Mononuclear cell (primary cell): ENCODE measurements at regions not wholly inside any gene's neighbourhood (a gene's known extent, or its start where the extent isn't known, plus 50 kb on each side); places are given as distances from the start of the nearest gene placed in this dataset.

Experiments
- H3K27me3 ChIP-seq: 2 replicates; pipeline ENCODE4 v1.6.0; 2011; ENCODE audit warnings: low read length, control low read depth; ENCODE audit not compliant: insufficient read depth
- H3K4me1 ChIP-seq: 2 replicates; pipeline ENCODE4 v1.5.1; 2011; ENCODE audit warnings: mild to moderate bottlenecking, low read length, control low read depth; ENCODE audit not compliant: insufficient read depth
- H3K4me3 ChIP-seq: 2 replicates; pipeline ENCODE4 v1.5.1; 2011; ENCODE audit warnings: mild to moderate bottlenecking, low read length, moderate library complexity
- H3K9me3 ChIP-seq: 2 replicates; pipeline ENCODE4 v1.5.1; 2011; ENCODE audit warnings: low read depth, mild to moderate bottlenecking, control low read depth, low read length

DNA sequence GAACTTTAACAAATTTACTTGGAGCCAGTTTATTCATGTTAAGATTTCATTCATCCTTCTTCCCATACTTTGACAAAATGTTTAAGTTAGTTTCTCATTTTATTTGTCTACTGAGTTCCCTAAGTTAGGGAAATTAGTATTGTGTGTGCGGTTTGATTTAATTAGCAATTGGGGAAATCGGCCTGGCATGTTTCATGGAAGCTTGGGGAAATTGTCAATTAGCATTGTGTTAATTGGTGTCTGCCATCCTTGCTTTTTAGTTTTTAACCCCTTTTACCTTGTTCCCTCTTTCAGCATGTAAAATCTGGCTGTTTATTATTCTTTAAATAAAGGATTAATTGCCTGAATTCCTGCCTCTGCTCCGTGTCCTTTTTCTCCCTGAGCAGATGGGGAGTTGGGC, 279.6 kb downstream of the BCL11A start:
- no peaks in the 10 kb centered on the region for H3K27me3 ChIP-seq
- H3K4me1 ChIP-seq: no peaks in the 10 kb centered on the region
- peaks cover 4% of the 10 kb centered on the region for H3K9me3 ChIP-seq
- H3K4me3 ChIP-seq: no peak overlapping the region

DNA sequence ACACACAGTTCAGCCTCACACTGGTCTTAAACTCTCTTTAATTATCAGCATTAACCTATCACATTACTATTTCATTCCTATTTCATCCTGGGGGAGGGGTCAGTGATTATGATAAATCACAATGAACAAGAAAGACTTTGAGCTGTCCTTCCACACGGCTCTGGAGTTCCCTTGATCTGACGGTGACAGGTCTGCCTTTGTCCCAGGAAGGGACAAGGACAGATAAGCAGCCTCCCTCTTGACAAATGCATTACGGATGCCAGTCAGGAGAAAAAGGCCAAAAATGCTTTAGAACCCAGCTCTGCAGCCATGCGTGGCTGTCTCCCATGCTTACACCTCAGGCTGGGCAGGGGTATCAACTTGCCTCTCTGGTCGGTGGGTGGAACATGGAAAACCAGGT, 281.7 kb downstream of the BCL11A start:
- Histone ChIP-seq H3K4me3 (no peak overlapping the region), H3K27me3 (no peaks in the 10 kb centered on the region), H3K4me1 (no peaks in the 10 kb centered on the region), H3K9me3 (peaks cover 4% of the 10 kb centered on the region)

DNA sequence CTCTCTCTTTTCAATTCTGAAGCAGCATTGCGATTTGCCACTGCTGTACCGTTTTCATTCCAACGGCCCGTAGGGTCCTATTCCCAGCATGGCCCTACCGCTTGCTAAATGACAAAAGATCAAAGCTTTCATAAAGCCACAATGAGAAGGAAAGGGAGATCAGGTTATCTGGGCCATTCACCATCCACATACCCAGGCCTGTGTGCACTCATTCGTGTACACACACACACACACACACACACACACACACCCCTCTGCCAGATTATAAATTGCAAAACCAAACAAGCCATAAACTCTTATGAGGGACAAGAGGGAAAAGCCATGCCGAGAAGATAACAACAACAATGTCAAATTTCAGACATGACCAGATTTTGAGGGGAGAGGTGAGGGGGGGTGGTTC, 282.3 kb downstream of the BCL11A start:
- H3K4me3 ChIP-seq: no peak overlapping the region
- no peaks in the 10 kb centered on the region for H3K4me1 ChIP-seq
- H3K9me3 ChIP-seq: peaks cover 4% of the 10 kb centered on the region
- no peaks in the 10 kb centered on the region for H3K27me3 ChIP-seq

DNA sequence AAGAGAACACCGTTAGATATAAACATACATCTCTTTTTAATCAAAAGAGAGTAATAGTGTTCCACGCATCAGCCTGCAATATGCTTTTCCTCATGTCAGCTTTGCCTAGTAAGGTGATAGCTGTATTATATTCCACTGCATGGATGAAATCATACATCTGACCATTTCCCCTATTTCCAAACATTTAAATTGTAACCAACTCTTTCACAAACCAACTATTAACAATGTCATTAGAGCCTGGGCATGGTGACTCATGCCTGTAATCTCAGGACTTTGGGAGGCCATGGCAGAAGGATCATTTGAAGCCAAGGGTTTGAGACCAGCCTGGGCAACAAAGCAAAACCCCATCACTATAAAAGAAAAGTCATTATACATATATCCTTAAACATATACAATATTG, 284.8 kb downstream of the BCL11A start:
- H3K9me3 ChIP-seq: no peaks in the 10 kb centered on the region
- H3K27me3 ChIP-seq: no peaks in the 10 kb centered on the region
- H3K4me3 ChIP-seq: no peak overlapping the region
- H3K4me1 ChIP-seq: no peaks in the 10 kb centered on the region

DNA sequence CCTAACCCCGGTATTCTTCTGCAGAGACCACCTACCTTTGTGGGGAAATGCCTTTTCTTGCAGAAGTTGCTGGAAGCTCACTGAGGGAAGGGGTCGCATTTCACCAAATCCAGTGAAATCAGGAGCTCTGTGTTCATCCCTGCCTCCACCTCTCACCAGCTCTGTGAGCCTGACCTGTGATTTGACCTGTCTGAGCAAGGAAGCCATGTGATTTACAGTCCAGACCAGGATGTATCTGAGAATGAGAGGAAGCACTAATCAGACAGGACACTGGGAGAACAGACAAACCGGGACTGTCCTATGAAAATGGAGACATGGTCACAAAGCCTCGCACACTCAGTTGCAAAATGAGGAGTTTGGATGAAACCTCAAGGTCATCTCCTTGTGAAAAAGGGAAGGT, 285.4 kb downstream of the BCL11A start:
- Histone ChIP-seq H3K27me3 (no peaks in the 10 kb centered on the region), H3K4me1 (no peaks in the 10 kb centered on the region), H3K9me3 (no peaks in the 10 kb centered on the region), H3K4me3 (no peak overlapping the region)

DNA sequence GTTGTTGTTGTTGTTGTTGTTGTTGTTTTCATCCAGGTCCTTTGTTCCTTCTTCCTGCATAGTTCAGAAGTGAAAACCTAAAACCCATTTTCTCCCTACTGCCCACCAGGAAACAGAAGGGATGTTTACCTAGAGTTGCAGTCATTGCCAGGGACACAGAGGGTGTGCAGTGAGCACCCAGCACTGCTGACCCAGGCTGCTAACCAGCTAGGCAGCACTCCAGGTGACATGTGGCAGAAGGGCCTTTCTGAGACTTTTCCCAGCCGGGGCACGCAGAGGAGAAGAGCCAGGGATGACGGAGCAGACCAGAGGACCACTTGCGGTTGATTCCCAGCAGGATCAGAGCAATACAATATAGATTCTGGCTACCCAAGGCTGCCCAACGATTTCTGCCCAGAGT, 286.3 kb downstream of the BCL11A start:
- Histone ChIP-seq H3K27me3 (no peaks in the 10 kb centered on the region), H3K4me1 (no peaks in the 10 kb centered on the region), H3K4me3 (no peak overlapping the region), H3K9me3 (no peaks in the 10 kb centered on the region)

DNA sequence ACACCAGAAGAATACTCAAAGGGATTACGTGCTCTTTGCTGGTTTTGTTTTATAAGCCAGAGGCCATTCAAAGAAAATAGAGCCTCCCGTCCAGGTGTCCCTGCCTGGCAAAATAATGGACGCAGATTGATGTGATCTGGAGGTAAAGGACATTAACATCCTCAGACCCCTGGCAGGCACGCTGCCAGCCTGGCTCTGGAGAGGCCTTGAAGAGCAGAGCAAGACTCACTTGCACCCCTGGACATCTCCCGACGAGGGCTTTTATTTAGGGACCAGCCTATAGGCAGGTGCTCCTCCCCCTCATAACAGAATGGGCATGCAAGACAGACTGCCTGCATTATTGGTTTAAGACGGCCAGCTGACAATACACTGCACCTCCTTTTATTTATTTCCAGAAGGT, 291.3 kb downstream of the BCL11A start:
- H3K27me3 ChIP-seq: no peaks in the 10 kb centered on the region
- no peaks in the 10 kb centered on the region for H3K9me3 ChIP-seq
- H3K4me3 ChIP-seq: no peak overlapping the region
- H3K4me1 ChIP-seq: peaks cover 3% of the 10 kb centered on the region

DNA sequence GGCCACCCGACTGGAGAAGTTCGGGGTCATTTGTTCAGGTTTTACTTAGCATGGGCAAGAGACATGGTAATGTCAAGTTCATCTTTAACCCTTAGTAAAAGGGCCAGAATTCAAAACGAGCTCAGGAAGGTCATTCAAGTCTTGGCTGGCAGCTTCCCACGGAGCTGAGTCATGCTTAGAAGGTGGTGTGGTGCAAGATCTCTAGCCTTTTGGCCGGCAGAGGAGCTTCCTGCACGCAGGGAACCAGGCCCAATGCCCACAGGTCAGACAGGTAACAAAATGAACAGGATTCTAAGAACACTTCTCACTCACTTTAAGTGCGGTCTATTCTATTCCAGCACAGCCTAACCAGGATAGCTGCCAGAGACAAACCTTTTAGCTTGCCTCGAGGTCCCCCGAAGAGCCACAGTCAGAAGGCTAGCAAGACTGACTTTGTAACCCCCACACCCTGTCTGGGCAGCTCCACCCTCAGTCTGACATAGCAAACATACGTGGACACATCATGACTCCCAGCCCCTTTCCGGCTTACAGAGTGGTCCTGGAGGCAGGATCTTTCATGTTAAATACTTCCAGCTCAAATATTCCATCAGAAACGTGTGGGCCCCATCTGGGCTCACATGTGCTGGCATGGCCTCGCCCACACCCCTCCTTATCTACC, 292.7 kb downstream of the BCL11A start:
- Histone ChIP-seq H3K4me1 (peaks cover 3% of the 10 kb centered on the region), H3K4me3 (no peak overlapping the region), H3K27me3 (no peaks in the 10 kb centered on the region), H3K9me3 (no peaks in the 10 kb centered on the region)

DNA sequence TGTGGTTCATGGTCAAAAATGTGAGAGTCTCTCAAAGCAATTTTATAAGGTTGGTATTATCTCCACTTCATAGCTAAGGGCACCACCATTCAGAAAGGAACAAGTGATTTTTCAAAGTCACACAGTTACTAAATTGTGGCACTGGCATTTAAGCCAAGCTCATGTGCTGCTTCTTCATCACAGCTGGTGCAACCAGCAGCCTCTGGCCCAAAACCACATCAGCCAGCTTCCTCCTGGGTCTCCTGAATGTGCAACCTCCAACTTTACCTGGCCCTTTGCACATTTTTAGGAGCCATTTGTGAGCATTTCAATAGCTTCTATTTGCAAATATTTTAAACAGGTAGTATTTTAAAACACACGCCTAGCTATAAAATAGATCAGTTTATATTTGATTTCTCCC, 293.7 kb downstream of the BCL11A start:
- peaks cover 3% of the 10 kb centered on the region for H3K4me1 ChIP-seq
- no peaks in the 10 kb centered on the region for H3K27me3 ChIP-seq
- no peak overlapping the region for H3K4me3 ChIP-seq
- H3K9me3 ChIP-seq: no peaks in the 10 kb centered on the region

DNA sequence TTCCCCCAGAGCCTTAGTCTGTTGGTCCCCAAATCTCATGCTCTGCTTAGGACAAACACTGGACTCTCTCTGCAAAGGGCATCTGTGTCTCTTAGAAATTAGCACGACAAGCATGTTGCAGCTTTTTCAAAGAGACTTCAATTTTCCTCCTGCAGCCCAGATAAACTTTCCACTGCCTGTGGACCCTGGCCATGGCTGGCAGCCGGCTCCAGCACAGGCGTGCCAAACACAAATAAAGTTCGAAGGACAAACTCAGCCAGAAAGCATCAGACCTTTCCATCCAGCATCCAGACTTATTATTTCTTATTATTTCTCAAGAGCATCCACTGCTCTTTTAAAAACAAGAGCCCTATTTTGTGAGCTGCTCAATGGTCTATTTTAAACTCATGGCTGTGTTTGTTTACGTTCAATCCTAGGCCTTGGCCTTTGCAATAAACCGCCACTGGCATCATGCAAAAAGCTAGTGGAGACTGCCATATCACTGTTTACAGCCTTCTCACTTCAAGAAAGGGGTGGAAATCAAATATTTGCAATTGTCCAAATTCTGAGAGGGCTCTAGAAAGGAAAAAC, 300.8 kb downstream of the BCL11A start:
- no peak overlapping the region for H3K4me3 ChIP-seq
- no peaks in the 10 kb centered on the region for H3K9me3 ChIP-seq
- no peaks in the 10 kb centered on the region for H3K27me3 ChIP-seq
- no peaks in the 10 kb centered on the region for H3K4me1 ChIP-seq

DNA sequence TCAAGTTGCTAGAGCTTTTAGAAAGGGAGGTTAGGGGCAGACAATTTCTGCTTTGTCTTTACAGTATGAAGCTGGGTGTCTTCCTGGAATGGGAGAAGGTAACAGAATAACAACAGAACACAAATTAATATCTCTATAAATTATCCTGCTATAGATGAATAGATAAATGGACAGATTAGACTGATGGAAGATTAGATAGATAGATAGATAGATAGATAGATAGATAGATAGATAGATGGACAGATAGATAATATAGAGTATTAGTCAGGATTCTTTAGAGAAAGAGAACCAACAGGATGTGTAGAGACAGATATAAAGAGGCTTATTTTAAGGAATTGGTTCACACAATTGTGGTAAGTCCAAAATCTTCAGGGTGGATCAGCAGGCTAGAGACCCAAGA, 302.2 kb downstream of the BCL11A start:
- Histone ChIP-seq H3K27me3 (no peaks in the 10 kb centered on the region), H3K9me3 (no peaks in the 10 kb centered on the region), H3K4me1 (no peaks in the 10 kb centered on the region), H3K4me3 (no peak overlapping the region)

DNA sequence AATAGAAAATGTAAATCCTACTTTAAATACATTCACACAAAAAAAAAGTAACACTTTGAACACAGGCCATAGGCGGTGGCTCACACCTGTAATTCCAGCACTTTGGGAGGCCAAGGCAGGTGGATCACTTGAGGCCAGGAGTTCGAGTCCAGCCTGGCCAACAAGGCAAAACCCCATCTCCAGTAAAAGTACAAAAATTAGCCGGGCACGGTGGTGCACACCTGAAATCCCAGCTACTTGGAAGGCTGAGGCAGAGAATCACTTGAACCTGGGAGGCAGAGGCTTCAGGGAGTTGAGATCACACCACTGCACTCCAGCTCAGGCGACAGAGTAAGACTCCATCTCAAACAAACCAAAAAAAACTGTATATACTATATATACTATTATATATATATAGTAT, 303.6 kb downstream of the BCL11A start:
- Histone ChIP-seq H3K4me1 (no peaks in the 10 kb centered on the region), H3K4me3 (no peak overlapping the region), H3K9me3 (no peaks in the 10 kb centered on the region), H3K27me3 (no peaks in the 10 kb centered on the region)

DNA sequence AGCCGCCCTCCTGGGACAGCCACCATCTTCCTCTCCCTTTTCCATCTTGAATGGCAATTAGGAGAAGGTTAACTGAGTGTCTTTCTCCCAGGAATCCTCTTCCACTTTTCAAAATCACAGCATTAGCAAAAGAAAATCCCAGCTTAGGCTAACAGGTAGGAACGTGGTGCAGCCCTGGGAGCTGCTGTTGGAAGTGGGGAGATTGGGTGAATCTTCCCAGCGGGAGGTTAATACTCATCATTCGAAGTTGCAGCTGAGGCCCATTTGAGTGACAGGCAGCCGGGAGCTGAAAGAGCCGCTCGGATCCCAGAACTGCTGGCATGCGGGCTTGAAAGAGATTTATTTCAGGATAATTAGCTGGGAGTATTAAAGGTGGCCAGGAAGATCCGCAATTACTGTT, 306.0 kb downstream of the BCL11A start:
- Histone ChIP-seq H3K9me3 (no peaks in the 10 kb centered on the region), H3K4me1 (no peaks in the 10 kb centered on the region), H3K27me3 (no peaks in the 10 kb centered on the region), H3K4me3 (no peak overlapping the region)

DNA sequence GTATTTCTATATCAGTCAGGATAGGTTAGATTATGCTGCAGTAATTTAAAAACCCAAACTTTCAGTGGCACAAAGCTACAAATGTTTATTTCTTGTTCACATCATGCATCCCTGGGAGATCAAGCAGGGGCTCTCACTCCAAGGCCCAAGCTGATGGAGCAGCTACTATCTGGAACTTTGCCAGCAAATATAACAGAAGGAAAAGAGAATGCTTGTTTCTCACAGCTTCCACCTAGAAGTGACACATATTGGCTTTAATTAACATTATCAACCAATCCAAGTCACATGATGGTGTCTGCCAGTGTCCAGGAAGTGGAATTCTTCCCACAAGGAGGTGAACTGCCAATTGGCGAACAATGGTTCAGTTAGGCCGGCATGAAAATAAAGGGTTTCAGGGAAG, 306.9 kb downstream of the BCL11A start:
- Histone ChIP-seq H3K9me3 (no peaks in the 10 kb centered on the region), H3K4me1 (no peaks in the 10 kb centered on the region), H3K4me3 (no peak overlapping the region), H3K27me3 (no peaks in the 10 kb centered on the region)

DNA sequence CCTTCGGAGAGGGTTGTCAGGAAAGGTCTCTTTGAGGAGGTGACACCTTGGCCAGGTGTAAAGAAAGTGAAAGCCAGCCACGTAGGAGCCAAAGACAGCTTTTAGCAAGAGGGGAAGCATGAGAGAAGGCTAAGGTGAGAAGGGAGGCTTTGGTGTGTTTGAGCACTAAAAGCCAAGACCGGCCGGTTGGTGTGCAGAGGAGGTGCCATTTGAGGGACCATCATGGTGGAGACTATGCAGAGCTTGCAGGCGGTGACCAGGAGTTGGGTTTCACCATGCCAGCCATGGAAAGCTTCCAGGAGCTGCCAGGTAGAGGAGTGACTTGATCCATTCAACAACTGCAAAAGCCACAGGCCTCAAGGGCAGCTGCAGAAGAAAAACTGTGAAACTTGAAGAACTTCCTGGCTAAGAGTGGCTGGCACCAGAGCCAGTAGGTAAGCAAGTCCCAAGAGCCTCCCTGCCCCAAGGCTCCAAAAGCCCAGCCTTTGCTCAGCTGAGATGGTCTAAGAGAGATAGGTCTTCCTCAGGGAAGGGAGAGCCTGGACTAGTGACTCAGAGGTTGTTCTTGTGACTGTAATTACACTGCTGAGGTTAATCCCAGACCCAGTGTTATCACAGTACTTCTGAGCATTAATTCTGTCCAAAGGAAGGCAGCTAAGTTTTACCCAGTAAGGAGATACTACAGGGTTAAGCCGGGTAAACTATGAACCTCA, 319.0 kb downstream of the BCL11A start:
- no peaks in the 10 kb centered on the region for H3K27me3 ChIP-seq
- H3K4me1 ChIP-seq: no peaks in the 10 kb centered on the region
- no peak overlapping the region for H3K4me3 ChIP-seq
- H3K9me3 ChIP-seq: peaks cover 11% of the 10 kb centered on the region

DNA sequence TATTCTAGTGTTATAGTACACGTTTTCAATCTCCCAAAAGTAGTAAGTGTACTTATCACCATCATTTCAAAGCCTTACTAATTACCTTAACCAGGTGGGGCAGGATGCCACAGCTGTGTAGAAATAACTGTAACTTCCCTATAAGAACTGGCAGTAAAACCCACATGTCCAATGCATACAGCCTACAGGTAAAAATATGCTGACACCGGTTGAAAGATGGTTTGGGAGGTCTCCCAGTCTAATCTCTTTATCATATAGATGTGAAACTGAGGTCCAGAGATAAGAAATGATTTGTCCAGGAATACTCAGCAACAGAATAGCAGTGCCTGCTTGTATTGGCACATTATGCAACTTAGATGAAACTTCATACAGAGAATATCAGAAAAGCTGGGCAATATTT, 322.9 kb downstream of the BCL11A start:
- no peaks in the 10 kb centered on the region for H3K27me3 ChIP-seq
- H3K4me3 ChIP-seq: no peak overlapping the region
- no peaks in the 10 kb centered on the region for H3K4me1 ChIP-seq
- peaks cover 11% of the 10 kb centered on the region for H3K9me3 ChIP-seq
